ENCODE measurements at regions not wholly inside any gene's neighbourhood (a gene's known extent, or its start where the extent isn't known, plus 50 kb on each side); places are given as distances from the start of the nearest gene placed in this dataset.

DNA sequence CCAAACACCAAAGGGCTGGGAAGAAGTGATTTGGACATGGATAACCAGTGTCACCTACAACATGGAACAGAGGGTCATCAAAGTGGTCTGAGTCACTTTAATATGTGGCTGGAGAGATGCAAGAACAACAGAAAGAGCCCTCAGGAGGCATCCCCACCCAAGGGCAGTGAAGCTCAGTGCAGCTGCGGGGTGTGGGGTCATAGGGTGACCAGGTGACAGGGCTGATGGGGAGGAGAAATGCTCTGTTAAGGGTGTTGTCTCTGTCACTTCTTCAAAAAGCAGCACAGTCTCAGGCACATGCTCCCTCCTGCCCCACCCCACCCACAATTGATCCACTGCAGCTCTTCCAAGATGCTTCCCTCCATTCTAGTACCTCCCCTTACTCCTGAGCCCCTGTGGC lies 819.1 kb downstream of the KCNJ18 start:
- H3K36me3 ChIP-seq (replicated peaks; ENCODE audit: insufficient read depth, low read length): no peaks in the 10 kb centered on the region
- H4K20me1 ChIP-seq (ENCODE audit: insufficient read depth, low read length): no peaks in the 10 kb centered on the region
- H3K27me3 ChIP-seq (replicated peaks; ENCODE audit: insufficient read depth, low read length): no peaks in the 10 kb centered on the region
- H3K79me2 ChIP-seq (ENCODE audit: low read length): no peaks in the 10 kb centered on the region
- H3K4me1 ChIP-seq (ENCODE audit: low read length): no peaks in the 10 kb centered on the region
- H3K4me3 ChIP-seq (ENCODE audit: low read length): no peak overlapping the region
- H3K27ac ChIP-seq (ENCODE audit: low read length): no peak overlapping the region
- H3K9me3 ChIP-seq (replicated peaks; ENCODE audit: insufficient read depth, low read length): no peaks in the 10 kb centered on the region
- no peaks in the 10 kb centered on the region for H3K9me2 ChIP-seq (replicated peaks; ENCODE audit: insufficient read depth, low read length)
- no peak overlapping the region for H3K4me2 ChIP-seq (ENCODE audit: low read depth, low read length)
- TF ChIP-seq EZH2 (optimal IDR thresholded peaks at IDR 0.05; ENCODE audit: low read depth, low read length) (no peak), EZH2phosphoT487 (IDR thresholded peaks at IDR 0.05; ENCODE audit: low read length) (no peak), CTCF (IDR thresholded peaks at IDR 0.05; ENCODE audit: low read length) (no peak)
- no peak overlapping the region for H2AFZ ChIP-seq (ENCODE audit: low read length)
- no peak overlapping the region for H3K9ac ChIP-seq (ENCODE audit: low read length)
- no peak for DNase-seq
- H3F3A ChIP-seq (ENCODE audit: insufficient read depth, low read length): no peaks in the 10 kb centered on the region

DNA sequence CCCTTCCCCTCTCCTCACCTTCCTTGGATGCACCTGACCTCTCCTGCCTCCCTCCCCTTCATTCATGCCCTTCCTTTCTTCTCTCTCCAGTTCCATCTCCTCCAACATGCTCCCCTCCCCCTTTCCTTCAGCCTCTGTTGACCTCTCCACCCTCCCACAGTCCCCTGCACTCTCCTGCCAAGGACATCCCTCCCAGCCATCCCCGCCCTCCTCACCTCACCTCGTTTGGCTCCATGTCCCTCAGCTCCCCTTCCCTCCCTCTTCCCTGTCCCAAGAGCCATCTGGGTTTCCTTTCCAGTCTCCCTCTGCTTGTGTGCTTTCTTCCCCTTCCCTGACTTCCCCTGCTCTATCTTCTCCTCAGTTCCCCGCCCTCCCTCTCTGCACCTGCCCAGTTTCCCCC lies 819.7 kb downstream of the KCNJ18 start:
- no peaks in the 10 kb centered on the region for H3K36me3 ChIP-seq (replicated peaks; ENCODE audit: insufficient read depth, low read length)
- H3K9ac ChIP-seq (ENCODE audit: low read length): no peak overlapping the region
- H3K4me1 ChIP-seq (ENCODE audit: low read length): no peaks in the 10 kb centered on the region
- H3K79me2 ChIP-seq (ENCODE audit: low read length): no peaks in the 10 kb centered on the region
- no peaks in the 10 kb centered on the region for H4K20me1 ChIP-seq (ENCODE audit: insufficient read depth, low read length)
- no peak overlapping the region for H2AFZ ChIP-seq (ENCODE audit: low read length)
- no peaks in the 10 kb centered on the region for H3K9me3 ChIP-seq (replicated peaks; ENCODE audit: insufficient read depth, low read length)
- H3K4me2 ChIP-seq (ENCODE audit: low read depth, low read length): no peak overlapping the region
- TF ChIP-seq CTCF (IDR thresholded peaks at IDR 0.05; ENCODE audit: low read length): no peak
- no peak for TF ChIP-seq EZH2 (optimal IDR thresholded peaks at IDR 0.05; ENCODE audit: low read depth, low read length)
- TF ChIP-seq EZH2phosphoT487 (IDR thresholded peaks at IDR 0.05; ENCODE audit: low read length): no peak
- no peaks in the 10 kb centered on the region for H3K27me3 ChIP-seq (replicated peaks; ENCODE audit: insufficient read depth, low read length)
- no peaks in the 10 kb centered on the region for H3F3A ChIP-seq (ENCODE audit: insufficient read depth, low read length)
- DNase-seq: no peak
- H3K27ac ChIP-seq (ENCODE audit: low read length): no peak overlapping the region
- no peaks in the 10 kb centered on the region for H3K9me2 ChIP-seq (replicated peaks; ENCODE audit: insufficient read depth, low read length)
- no peak overlapping the region for H3K4me3 ChIP-seq (ENCODE audit: low read length)

DNA sequence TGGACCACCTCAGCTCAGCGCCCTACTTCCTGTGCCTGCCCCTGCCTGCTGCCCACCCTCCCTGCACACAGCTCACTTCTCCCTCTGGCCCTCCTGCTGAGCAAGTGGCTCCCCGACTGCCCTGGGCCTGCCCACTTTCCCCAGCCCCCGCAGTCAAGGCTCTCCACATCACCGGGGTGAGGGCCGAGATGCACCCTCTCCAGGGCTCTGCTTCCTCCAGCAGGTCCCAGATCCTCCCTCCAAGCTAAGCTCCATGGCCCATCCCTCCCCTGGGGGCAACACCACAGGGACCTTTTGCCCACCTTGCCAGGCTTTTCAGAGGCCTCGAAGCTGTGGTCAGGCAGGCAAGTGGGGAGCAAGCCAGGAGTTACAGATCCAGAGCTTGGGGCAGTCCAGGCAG lies 820.2 kb downstream of the KCNJ18 start:
- Histone ChIP-seq H4K20me1 (ENCODE audit: insufficient read depth, low read length) (no peaks in the 10 kb centered on the region), H3K9me3 (replicated peaks; ENCODE audit: insufficient read depth, low read length) (no peaks in the 10 kb centered on the region), H3K9me2 (replicated peaks; ENCODE audit: insufficient read depth, low read length) (no peaks in the 10 kb centered on the region), H3K36me3 (replicated peaks; ENCODE audit: insufficient read depth, low read length) (no peaks in the 10 kb centered on the region), H3K4me2 (ENCODE audit: low read depth, low read length) (no peak overlapping the region), H3K79me2 (ENCODE audit: low read length) (no peaks in the 10 kb centered on the region), H3K4me3 (ENCODE audit: low read length) (no peak overlapping the region), H3F3A (ENCODE audit: insufficient read depth, low read length) (no peaks in the 10 kb centered on the region), H3K27me3 (replicated peaks; ENCODE audit: insufficient read depth, low read length) (no peaks in the 10 kb centered on the region), H3K4me1 (ENCODE audit: low read length) (no peaks in the 10 kb centered on the region), H3K9ac (ENCODE audit: low read length) (no peak overlapping the region), H3K27ac (ENCODE audit: low read length) (no peak overlapping the region), H2AFZ (ENCODE audit: low read length) (no peak overlapping the region)
- no peak for TF ChIP-seq EZH2phosphoT487 (IDR thresholded peaks at IDR 0.05; ENCODE audit: low read length)
- no peak for TF ChIP-seq CTCF (IDR thresholded peaks at IDR 0.05; ENCODE audit: low read length)
- TF ChIP-seq EZH2 (optimal IDR thresholded peaks at IDR 0.05; ENCODE audit: low read depth, low read length): no peak
- DNase-seq: no peak
